ENCODE measurements at regions not wholly inside any gene's neighbourhood (a gene's known extent, or its start where the extent isn't known, plus 50 kb on each side); places are given as distances from the start of the nearest gene placed in this dataset.
"Not testable (repeated sequence)": the region's sequence is repeated elsewhere in the genome, so short reads cannot be mapped to it uniquely, and the experiment has no call there.

GRCh38 chr2:48045613-48046012 lies 139.3 kb upstream of the FBXO11 start:
- DNase-seq, result no peak

- no peak for DNase-seq
Observed at GRCh38 chr2:48048476-48049171, 142.3 kb upstream of the FBXO11 start.

GRCh38 chr2:48049371-48049770 lies 143.1 kb upstream of the FBXO11 start:
- DNase-seq, result no peak

GRCh38 chr2:48050711-48051110 lies 144.4 kb upstream of the FBXO11 start:
- no peak for DNase-seq

GRCh38 chr2:48059975-48060374 lies 153.7 kb upstream of the FBXO11 start:
- DNase-seq, result no peak

- DNase-seq, result not testable (repeated sequence)
Observed at GRCh38 chr2:48061656-48062055, 155.4 kb upstream of the FBXO11 start.

- no peak for DNase-seq
Observed at GRCh38 chr2:48065096-48065495, 158.8 kb upstream of the FBXO11 start.

- DNase-seq, result no peak
Observed at GRCh38 chr2:48066000-48066399, 159.7 kb upstream of the FBXO11 start.

- DNase-seq, result no peak
Observed at GRCh38 chr2:48069769-48070168, 163.5 kb upstream of the FBXO11 start.

GRCh38 chr2:48070415-48070814 lies 164.1 kb upstream of the FBXO11 start:
- no peak for DNase-seq

- DNase-seq, result no peak
Observed at GRCh38 chr2:48072583-48072982, 166.3 kb upstream of the FBXO11 start.

- DNase-seq, result no peak
Observed at GRCh38 chr2:48075631-48076030, 169.3 kb upstream of the FBXO11 start.

- DNase-seq, result no peak
Observed at GRCh38 chr2:48080534-48081316, 174.4 kb upstream of the FBXO11 start.

GRCh38 chr2:48081317-48081628 lies 175.0 kb upstream of the FBXO11 start:
- no peak for DNase-seq

- no peak for DNase-seq
Observed at GRCh38 chr2:48085888-48086287, 179.6 kb upstream of the FBXO11 start.

- DNase-seq, result no peak
Observed at GRCh38 chr2:48088994-48089393, 182.7 kb upstream of the FBXO11 start.

- no peak for DNase-seq
Observed at GRCh38 chr2:48089644-48090043, 183.3 kb upstream of the FBXO11 start.

GRCh38 chr2:48092846-48093803 lies 186.8 kb upstream of the FBXO11 start:
- DNase-seq, result no peak

GRCh38 chr2:48096765-48097164 lies 190.5 kb upstream of the FBXO11 start:
- DNase-seq, result not testable (repeated sequence)

- no peak for DNase-seq
Observed at GRCh38 chr2:48098539-48098938, 192.2 kb upstream of the FBXO11 start.

GRCh38 chr2:48104418-48104817 lies 198.1 kb upstream of the FBXO11 start:
- DNase-seq, result no peak

GRCh38 chr2:48105848-48106247 lies 199.6 kb upstream of the FBXO11 start:
- DNase-seq, result no peak

GRCh38 chr2:48107326-48107925 lies 201.1 kb upstream of the FBXO11 start:
- no peak for DNase-seq
